HL-60 (cell line): ENCODE measurements at regions not wholly inside any gene's neighbourhood (a gene's known extent, or its start where the extent isn't known, plus 50 kb on each side); places are given as distances from the start of the nearest gene placed in this dataset.

Experiments
- CTCF ChIP-seq: IDR thresholded peaks from one replicate; pipeline ENCODE4 v1.5.1; 2011; ENCODE audit warnings: low read length, control low read depth, inconsistent platforms; ENCODE audit not compliant: insufficient read depth
- GABPA ChIP-seq: IDR thresholded peaks from 2 replicates; pipeline ENCODE4 v1.6.1; 2012; ENCODE audit warnings: low read depth
- POLR2AphosphoS5 ChIP-seq: IDR thresholded peaks from 2 replicates; pipeline ENCODE4 v1.6.1; 2012; ENCODE audit warnings: low read depth
- REST ChIP-seq: IDR thresholded peaks from 2 replicates; pipeline ENCODE4 v1.6.1; 2012; ENCODE audit warnings: low read depth; ENCODE audit not compliant: insufficient replicate concordance
- SPI1 ChIP-seq: IDR thresholded peaks from 2 replicates; pipeline ENCODE4 v1.6.1; 2012; ENCODE audit warnings: low read depth, mild to moderate bottlenecking, borderline replicate concordance

DNA sequence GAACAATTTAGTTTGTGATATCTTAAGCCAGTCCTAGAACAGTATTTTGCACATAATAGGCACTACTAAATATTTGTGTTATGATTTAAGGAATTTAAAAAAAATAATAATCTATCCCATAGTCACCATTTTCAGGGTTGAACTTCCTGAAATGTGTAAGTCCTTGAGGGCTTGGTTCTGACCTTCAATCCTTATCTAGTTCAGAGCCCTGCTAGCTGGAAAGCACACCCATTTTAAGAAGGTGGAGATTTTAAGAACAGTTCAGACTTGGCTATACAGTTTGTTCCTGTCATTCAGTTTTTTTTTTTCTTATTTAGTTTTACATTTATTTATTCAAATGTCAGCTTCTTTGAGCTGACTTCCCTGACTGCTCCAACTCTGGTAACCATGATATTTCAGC lies 183.4 kb upstream of the MAGI2 start:
- no peak for TF ChIP-seq CTCF
- no peak for TF ChIP-seq POLR2AphosphoS5
- TF ChIP-seq GABPA: no peak
- TF ChIP-seq SPI1: no peak
- TF ChIP-seq REST: no peak
